ENCODE measurements at regions not wholly inside any gene's neighbourhood (a gene's known extent, or its start where the extent isn't known, plus 50 kb on each side); places are given as distances from the start of the nearest gene placed in this dataset.

GRCh38 chr7:121451367-121452094 is 55.4 kb upstream of the FAM3C start:
- TF ChIP-seq CTCF (IDR thresholded peaks at IDR 0.05) (no peak), EZH2phosphoT487 (IDR thresholded peaks at IDR 0.05) (no peak), EZH2 (IDR thresholded peaks at IDR 0.05) (no peak)

Data from neural progenitor cell (in vitro differentiated cells).